H1 (cell line): ENCODE measurements at regions not wholly inside any gene's neighbourhood (a gene's known extent, or its start where the extent isn't known, plus 50 kb on each side); places are given as distances from the start of the nearest gene placed in this dataset.

Source experiments
- CTCF ChIA-PET: fragments of 300-600 bp; sonication (Branson Sonifier 250); formaldehyde crosslinking; loops from one replicate; lab custom pipeline; 2021; ENCODE audit not compliant: partially characterized antibody; lab: Charles Lee
- POLR2A ChIA-PET: fragments of 300-600 bp; sonication (Branson Sonifier 250); formaldehyde crosslinking; loops from one replicate; lab custom pipeline; 2021; ENCODE audit warnings: inconsistent platforms; ENCODE audit not compliant: partially characterized antibody; lab: Charles Lee
- DNase-seq, 2 experiments: peaks; one replicate each; pipeline versions ENCODE4 v3.0.0 to v3.0.0-alpha.2; 2010 to 2022; ENCODE audit warnings: low spot score in 2 of 2, low read depth in 1 of 2, mixed read lengths in 1 of 2
- FAIRE-seq: peaks from 2 replicates; lab custom pipeline; 2011; peaks lifted over from hg19 to GRCh38; lab: Jason Lieb, UNC
- H2AFZ ChIP-seq: 2 replicates; pipeline ENCODE4 v1.8.1; 2012; ENCODE audit warnings: low read length, inconsistent platforms
- H2AK5ac ChIP-seq: 2 replicates; pipeline ENCODE4 v1.6.1; 2013; ENCODE audit warnings: low read depth, low read length
- H2BK120ac ChIP-seq: replicated peaks from 2 replicates; pipeline ENCODE3; 2013; ENCODE audit warnings: low read depth, low read length, inconsistent platforms
- H2BK12ac ChIP-seq: 2 replicates; pipeline ENCODE4 v1.6.1; 2013; ENCODE audit warnings: low read depth, low read length
- H2BK15ac ChIP-seq: 2 replicates; pipeline ENCODE4 v1.6.1; 2013; ENCODE audit warnings: low read length
- H2BK20ac ChIP-seq: 2 replicates; pipeline ENCODE4 v1.6.1; 2013; ENCODE audit warnings: low read length
- H2BK5ac ChIP-seq: 2 replicates; pipeline ENCODE4 v1.6.1; 2013; ENCODE audit warnings: low read depth, low read length
- H3K14ac ChIP-seq: 2 replicates; pipeline ENCODE4 v1.6.1; 2013; ENCODE audit warnings: inconsistent platforms; ENCODE audit not compliant: insufficient read length
- H3K18ac ChIP-seq: 2 replicates; pipeline ENCODE4 v1.6.1; 2013; ENCODE audit warnings: low read length; ENCODE audit errors: extremely low read depth
- H3K23ac ChIP-seq: 2 replicates; pipeline ENCODE4 v1.6.1; 2013; ENCODE audit warnings: inconsistent platforms; ENCODE audit not compliant: insufficient read length
- H3K23me2 ChIP-seq: 2 replicates; pipeline ENCODE4 v1.6.1; 2013; ENCODE audit warnings: low read depth, low read length
- H3K27ac ChIP-seq: 2 replicates; pipeline ENCODE4 v1.6.1; 2011; ENCODE audit warnings: low read depth, low read length, inconsistent platforms
- H3K27me3 ChIP-seq, 4 experiments: replicated peaks in 1 of 4; 1 replicate in 1 of 4; 2 replicates in 3 of 4; pipeline versions ENCODE4 v1.6.1 to v1.8.1; 2011 to 2013; ENCODE audit warnings: low read length in 3 of 4, mild to moderate bottlenecking in 3 of 4, inconsistent platforms in 2 of 4, mixed read lengths in 2 of 4, moderate library complexity in 1 of 4; ENCODE audit not compliant: control insufficient read depth in 3 of 4, insufficient read depth in 3 of 4; ENCODE audit errors: extremely low read depth in 1 of 4
- H3K36me3 ChIP-seq, 4 experiments: 2 replicates each; pipeline versions ENCODE4 v1.6.1 to v1.8.1; 2011 to 2013; ENCODE audit warnings: mild to moderate bottlenecking in 4 of 4, low read length in 3 of 4, moderate library complexity in 2 of 4, control low read depth in 1 of 4, inconsistent platforms in 1 of 4; ENCODE audit not compliant: insufficient read depth in 4 of 4, control insufficient read depth in 2 of 4
- H3K4ac ChIP-seq: replicated peaks from 2 replicates; pipeline ENCODE3; 2013; ENCODE audit warnings: low read length, low read depth, mixed read lengths, inconsistent platforms; ENCODE audit not compliant: insufficient read length
- H3K4me1 ChIP-seq, 4 experiments: replicated peaks in 1 of 4; 1 replicate in 1 of 4; 2 replicates in 3 of 4; pipeline versions ENCODE4 v1.6.1 to v1.8.1; 2011 to 2013; ENCODE audit warnings: low read length in 3 of 4, inconsistent platforms in 2 of 4, mixed read lengths in 1 of 4; ENCODE audit not compliant: insufficient read depth in 4 of 4, control insufficient read depth in 3 of 4
- H3K4me2 ChIP-seq, 2 experiments: 2 replicates each; pipeline versions ENCODE4 v1.6.1 to v1.8.1; 2011 to 2013; ENCODE audit warnings: low read depth in 2 of 2, low read length in 2 of 2, control low read depth in 1 of 2, inconsistent platforms in 1 of 2, mild to moderate bottlenecking in 1 of 2; ENCODE audit not compliant: insufficient read depth in 1 of 2
- H3K4me3 ChIP-seq, 4 experiments: fragments of 200-600, 300-600 bp in 1 of 4; sonication (generic), shearing (Covaris generic), sonication (Bioruptor Twin) in 1 of 4; 2 replicates each; pipeline versions ENCODE4 v1.5.1 to v1.8.1; 2011 to 2016; ENCODE audit warnings: low read length in 4 of 4, low read depth in 3 of 4, control low read depth in 2 of 4, inconsistent platforms in 2 of 4, mild to moderate bottlenecking in 2 of 4, mixed read lengths in 1 of 4, moderate library complexity in 1 of 4; ENCODE audit not compliant: insufficient read depth in 2 of 4; ENCODE audit errors: extremely low read depth in 1 of 4
- H3K56ac ChIP-seq: replicated peaks from 2 replicates; pipeline ENCODE3; 2013; ENCODE audit warnings: low read depth, mild to moderate bottlenecking, mixed read lengths, low read length, inconsistent platforms; ENCODE audit not compliant: insufficient read length
- H3K79me1 ChIP-seq: 2 replicates; pipeline ENCODE4 v1.6.1; 2013; ENCODE audit warnings: low read depth, low read length, control low read depth
- H3K79me2 ChIP-seq, 2 experiments: 2 replicates each; pipeline versions ENCODE4 v1.6.1 to v1.8.1; 2012 to 2013; ENCODE audit warnings: low read length in 2 of 2, mild to moderate bottlenecking in 2 of 2, inconsistent platforms in 1 of 2; ENCODE audit not compliant: insufficient read depth in 2 of 2, control insufficient read depth in 1 of 2
- H3K9ac ChIP-seq, 4 experiments: replicated peaks in 1 of 4; 1 replicate in 1 of 4; 2 replicates in 3 of 4; pipeline versions ENCODE4 v1.6.1 to v1.8.1; 2011 to 2013; ENCODE audit warnings: low read depth in 3 of 4, low read length in 3 of 4, control low read depth in 2 of 4, mild to moderate bottlenecking in 2 of 4, moderate library complexity in 2 of 4, inconsistent platforms in 1 of 4; ENCODE audit errors: extremely low read depth in 1 of 4
- H3K9me3 ChIP-seq, 2 experiments: 2 replicates each; pipeline versions ENCODE4 v1.6.1 to v1.8.1; 2012 to 2013; ENCODE audit warnings: mild to moderate bottlenecking in 2 of 2, moderate library complexity in 2 of 2, control low read depth in 1 of 2, inconsistent platforms in 1 of 2, low read depth in 1 of 2, low read length in 1 of 2, mixed read lengths in 1 of 2; ENCODE audit not compliant: insufficient read depth in 2 of 2
- H4K20me1 ChIP-seq, 2 experiments: replicated peaks in 1 of 2; 2 replicates each; pipeline versions ENCODE3 to v1.8.1; 2011 to 2013; ENCODE audit warnings: inconsistent platforms in 2 of 2, low read length in 2 of 2, mild to moderate bottlenecking in 1 of 2; ENCODE audit not compliant: insufficient read depth in 2 of 2, control insufficient read depth in 1 of 2
- H4K5ac ChIP-seq: 2 replicates; pipeline ENCODE4 v1.6.1; 2013; ENCODE audit warnings: low read length, low read depth, mixed read lengths, inconsistent platforms; ENCODE audit not compliant: insufficient read length
- H4K8ac ChIP-seq: 2 replicates; pipeline ENCODE4 v1.8.0; 2013; ENCODE audit warnings: mild to moderate bottlenecking, moderate library complexity, low read length, inconsistent platforms; ENCODE audit not compliant: insufficient read depth; ENCODE audit errors: extremely low read depth
- H4K91ac ChIP-seq: replicated peaks from 2 replicates; pipeline ENCODE3; 2013; ENCODE audit warnings: low read length, mixed read lengths, inconsistent platforms; ENCODE audit not compliant: insufficient read length
- CEBPB ChIP-seq: IDR thresholded peaks from 2 replicates; pipeline ENCODE4 v1.6.1; 2012; ENCODE audit warnings: low read depth, low read length
- CHD1 ChIP-seq: IDR thresholded peaks from 2 replicates; pipeline ENCODE4 v1.6.1; 2012; ENCODE audit warnings: low read depth, low read length, improper control_type of control experiment
- EP300 ChIP-seq, 2 experiments: IDR thresholded peaks; 1 replicate in 1 of 2; 2 replicates in 1 of 2; pipeline ENCODE4 v1.6.1; 2011 to 2012; ENCODE audit warnings: low read depth in 2 of 2, low read length in 2 of 2, mild to moderate bottlenecking in 2 of 2, borderline replicate concordance in 1 of 2, inconsistent platforms in 1 of 2, moderate library complexity in 1 of 2
- GABPA ChIP-seq: IDR thresholded peaks from 2 replicates; pipeline ENCODE4 v1.6.1; 2011; ENCODE audit warnings: mild to moderate bottlenecking, low read length, moderate library complexity, borderline replicate concordance; ENCODE audit not compliant: insufficient read depth
- MAX ChIP-seq: IDR thresholded peaks from 2 replicates; pipeline ENCODE4 v1.6.1; 2012; ENCODE audit warnings: inconsistent platforms
- PHF8 ChIP-seq: fragments of 200-600 bp; sonication (generic); conservative IDR thresholded peaks from 2 replicates; pipeline ENCODE4 v1.7.1; 2012; ENCODE audit warnings: low read depth, mild to moderate bottlenecking, inconsistent platforms, low read length, moderate library complexity
- RXRA ChIP-seq: IDR thresholded peaks from 2 replicates; pipeline ENCODE4 v1.6.1; 2011; ENCODE audit warnings: low read depth, mild to moderate bottlenecking, low read length, moderate library complexity; ENCODE audit not compliant: insufficient read depth
- SUZ12 ChIP-seq: fragments of 200-600 bp; sonication (generic); IDR thresholded peaks from 2 replicates; pipeline ENCODE4 v1.6.1; 2012; ENCODE audit warnings: mild to moderate bottlenecking, inconsistent platforms, low read length, moderate library complexity, mixed read lengths
- TCF12 ChIP-seq: IDR thresholded peaks from 2 replicates; pipeline ENCODE4 v1.6.1; 2011; ENCODE audit warnings: low read depth, mild to moderate bottlenecking, low read length
- TEAD4 ChIP-seq: IDR thresholded peaks from 2 replicates; pipeline ENCODE4 v1.6.1; 2012; ENCODE audit warnings: low read depth, low read length, inconsistent platforms, mixed read lengths
- USF2 ChIP-seq: IDR thresholded peaks from 2 replicates; pipeline ENCODE4 v1.6.1; 2011; ENCODE audit warnings: low read length, improper control_type of control experiment
- YY1 ChIP-seq: IDR thresholded peaks from 2 replicates; pipeline ENCODE4 v1.6.1; 2011; ENCODE audit warnings: low read depth, mild to moderate bottlenecking, low read length
- WGBS, 2 experiments: shearing (Covaris generic) in 1 of 2; methylation state at CpG; one replicate each; pipeline versions ENCODE4 v1.1.6 to v1.1.7; 2013 to 2015; ENCODE audit warnings: low lambda C conversion rate in 2 of 2, mixed read lengths in 2 of 2, inconsistent platforms in 1 of 2, low coverage in 1 of 2, missing lambda C conversion rate in 1 of 2; ENCODE audit not compliant: insufficient replicate concordance in 2 of 2, insufficient coverage in 1 of 2, insufficient read length in 1 of 2; ENCODE audit errors: extremely low coverage in 1 of 2, missing lambda C conversion rate in 1 of 2; 5-methylcytosine and 5-hydroxymethylcytosine counted together

- TF ChIP-seq GABPA: no peak
Observed at GRCh38 chr2:187155476-187155875, 292.6 kb downstream of the CALCRL start (continued).

GRCh38 chr2:187150670-187151069 is 297.4 kb downstream of the CALCRL start:
- no peak overlapping the region for H3K9ac ChIP-seq
- FAIRE-seq (no peak), DNase-seq (no peak)
- no peak overlapping the region for H3K18ac ChIP-seq
- H3K9me3 ChIP-seq: peaks cover under 1 to 3% of the 10 kb centered on the region in 2 experiments; a peak in 3 of 4 replicates
- CTCF ChIA-PET: no interaction called here
- H2BK20ac ChIP-seq: no peak overlapping the region
- no peak overlapping the region for H2BK15ac ChIP-seq
- no peaks in the 10 kb centered on the region for H3K23me2 ChIP-seq
- no peak overlapping the region for H3K56ac ChIP-seq
- H2BK5ac ChIP-seq: no peak overlapping the region
- H2BK120ac ChIP-seq: no peak overlapping the region
- no peaks in the 10 kb centered on the region for H3K79me2 ChIP-seq
- no peak overlapping the region for H2AK5ac ChIP-seq
- no peaks in the 10 kb centered on the region for H3K36me3 ChIP-seq
- H4K20me1 ChIP-seq: no peaks in the 10 kb centered on the region
- H4K5ac ChIP-seq: no peak overlapping the region
- no peak overlapping the region for H3K4me2 ChIP-seq
- H2AFZ ChIP-seq: no peak overlapping the region
- H3K27ac ChIP-seq: no peak overlapping the region
- WGBS, 2 experiments: 83% methylated on average over 3 of the region's 3 CpGs; no CpG with 5 or more reads in 1 of the 2 experiments
- POLR2A ChIA-PET: no interaction called here
- H3K4ac ChIP-seq: no peak overlapping the region
- H3K14ac ChIP-seq: no peak overlapping the region
- no peaks in the 10 kb centered on the region for H3K79me1 ChIP-seq
- no peak overlapping the region for H2BK12ac ChIP-seq
- H4K8ac ChIP-seq: no peak overlapping the region
- H3K4me1 ChIP-seq: no peaks in the 10 kb centered on the region
- no peaks in the 10 kb centered on the region for H3K27me3 ChIP-seq
- H3K4me3 ChIP-seq: no peak overlapping the region
- H4K91ac ChIP-seq: no peak overlapping the region
- no peak overlapping the region for H3K23ac ChIP-seq
- no peak for TF ChIP-seq CHD1
- TF ChIP-seq YY1: no peak
- no peak for TF ChIP-seq RXRA
- TF ChIP-seq USF2: no peak
- TF ChIP-seq MAX: no peak
- no peak for TF ChIP-seq TEAD4
- no peak for TF ChIP-seq EP300 (IDR thresholded peaks at IDR 0.05; ENCODE audit: borderline replicate concordance in 1 of 2, low read depth in 2 of 2, low read length in 2 of 2)
- no peak for TF ChIP-seq SUZ12
- no peak for TF ChIP-seq PHF8
- TF ChIP-seq CEBPB: no peak
- TF ChIP-seq TCF12: no peak
